IMR-90 (cell line): ENCODE measurements at regions not wholly inside any gene's neighbourhood (a gene's known extent, or its start where the extent isn't known, plus 50 kb on each side); places are given as distances from the start of the nearest gene placed in this dataset.

Experiments
- ATAC-seq: fragments of 200-7000 bp; cut with Tn5 transposase; 2 replicates; pipeline ENCODE4 v1.9.1; 2020; ENCODE audit warnings: low read depth, mild to moderate bottlenecking, moderate library complexity
- BruUV-seq: library from RNA; stranded (reverse); fragments of 400-500 nt; replicated peaks from 2 replicates; lab custom pipeline; 2021; lab: Mats Ljungman, UMichigan
- CTCF ChIA-PET: fragments of 300-600 bp; formaldehyde crosslinking; extraction: SDS; loops from one replicate; lab custom pipeline; 2021; ENCODE audit warnings: antibody characterized with exemption; lab: Yijun Ruan, JAX
- POLR2A ChIA-PET: fragments of 300-600 bp; sonication (Branson Sonifier 250); formaldehyde crosslinking; loops from one replicate; lab custom pipeline; 2022; ENCODE audit warnings: antibody characterized with exemption; ENCODE audit not compliant: unreplicated experiment; lab: Charles Lee
- DNase-seq: peaks from one replicate; pipeline ENCODE4 v3.0.0; 2013
- H2AFZ ChIP-seq: replicated peaks from 2 replicates; pipeline ENCODE3; 2013; ENCODE audit warnings: low read length, mild to moderate bottlenecking; ENCODE audit not compliant: poor library complexity
- H2AK5ac ChIP-seq: 2 replicates; pipeline ENCODE4 v1.6.1; 2013; ENCODE audit warnings: low read depth, low read length, inconsistent platforms
- H2AK9ac ChIP-seq: replicated peaks from 2 replicates; pipeline ENCODE3; 2013; ENCODE audit warnings: mild to moderate bottlenecking, low read depth, low read length, moderate library complexity; ENCODE audit not compliant: poor library complexity
- H2BK120ac ChIP-seq: 2 replicates; pipeline ENCODE4 v1.6.1; 2013; ENCODE audit warnings: low read depth, low read length, inconsistent platforms
- H2BK15ac ChIP-seq: 3 replicates; pipeline ENCODE4 v1.6.1; 2013; ENCODE audit warnings: low read depth, low read length, inconsistent platforms
- H2BK20ac ChIP-seq: 2 replicates; pipeline ENCODE4 v1.6.1; 2013; ENCODE audit warnings: low read depth, mild to moderate bottlenecking, inconsistent platforms, low read length, moderate library complexity
- H2BK5ac ChIP-seq: 2 replicates; pipeline ENCODE4 v1.6.1; 2013; ENCODE audit warnings: mild to moderate bottlenecking, low read depth, low read length, inconsistent platforms; ENCODE audit not compliant: poor library complexity, severe bottlenecking
- H3K14ac ChIP-seq: replicated peaks from 2 replicates; pipeline ENCODE4 v1.6.1; 2013; ENCODE audit warnings: low read depth, low read length, inconsistent platforms
- H3K18ac ChIP-seq: 2 replicates; pipeline ENCODE4 v1.6.1; 2013; ENCODE audit warnings: low read depth, low read length, control low read depth
- H3K23ac ChIP-seq: 2 replicates; pipeline ENCODE4 v1.6.1; 2013; ENCODE audit warnings: low read depth, low read length, inconsistent platforms
- H3K27ac ChIP-seq: 2 replicates; pipeline ENCODE4 v1.5.1; 2013; ENCODE audit warnings: mild to moderate bottlenecking, control low read depth, low read length; ENCODE audit not compliant: insufficient read depth
- H3K27me3 ChIP-seq: 2 replicates; pipeline ENCODE4 v1.6.1; 2013; ENCODE audit warnings: low read length; ENCODE audit not compliant: control insufficient read depth, insufficient read depth
- H3K36me3 ChIP-seq: 2 replicates; pipeline ENCODE4 v1.6.1; 2013; ENCODE audit warnings: low read length, mixed read lengths; ENCODE audit not compliant: control insufficient read depth, insufficient read depth
- H3K4ac ChIP-seq: 2 replicates; pipeline ENCODE4 v1.6.1; 2013; ENCODE audit warnings: low read depth, low read length, inconsistent platforms
- H3K4me1 ChIP-seq: 2 replicates; pipeline ENCODE4 v1.6.1; 2013; ENCODE audit warnings: low read length, mixed read lengths; ENCODE audit not compliant: control insufficient read depth, insufficient read depth
- H3K4me2 ChIP-seq: 2 replicates; pipeline ENCODE4 v1.6.1; 2013; ENCODE audit warnings: low read depth, mild to moderate bottlenecking, control low read depth, low read length, moderate library complexity
- H3K4me3 ChIP-seq: 2 replicates; pipeline ENCODE4 v1.5.1; 2013; ENCODE audit warnings: low read depth, mild to moderate bottlenecking, control low read depth, low read length, moderate library complexity; ENCODE audit not compliant: insufficient read depth
- H3K56ac ChIP-seq: 2 replicates; pipeline ENCODE4 v1.6.1; 2013; ENCODE audit warnings: low read length, inconsistent platforms; ENCODE audit not compliant: insufficient read depth; ENCODE audit errors: extremely low read depth
- H3K79me1 ChIP-seq, 2 experiments: 2 replicates each; pipeline ENCODE4 v1.6.1; 2013; ENCODE audit warnings: low read length in 2 of 2, inconsistent platforms in 1 of 2, low read depth in 1 of 2
- H3K9ac ChIP-seq: 2 replicates; pipeline ENCODE4 v1.6.1; 2013; ENCODE audit warnings: low read depth, low read length, control low read depth
- H3K9me1 ChIP-seq: 2 replicates; pipeline ENCODE4 v1.6.1; 2013; ENCODE audit warnings: low read length, inconsistent platforms; ENCODE audit not compliant: insufficient read depth
- H3K9me3 ChIP-seq: 2 replicates; pipeline ENCODE4 v1.6.1; 2013; ENCODE audit warnings: low read length; ENCODE audit not compliant: control insufficient read depth, insufficient read depth
- H4K20me1 ChIP-seq: 2 replicates; pipeline ENCODE4 v1.6.1; 2013; ENCODE audit warnings: low read length, inconsistent platforms; ENCODE audit not compliant: insufficient read depth
- H4K5ac ChIP-seq: 2 replicates; pipeline ENCODE4 v1.6.1; 2013; ENCODE audit warnings: mild to moderate bottlenecking, low read depth, low read length, control low read depth
- H4K8ac ChIP-seq, 2 experiments: 2 replicates each; pipeline ENCODE4 v1.6.1; 2013; ENCODE audit warnings: low read depth in 2 of 2, low read length in 2 of 2, control low read depth in 1 of 2, inconsistent platforms in 1 of 2
- H4K91ac ChIP-seq: 2 replicates; pipeline ENCODE4 v1.6.1; 2013; ENCODE audit warnings: low read depth, low read length, inconsistent platforms; ENCODE audit not compliant: insufficient read depth
- MAZ ChIP-seq: IDR thresholded peaks from 2 replicates; pipeline ENCODE4 v1.6.1; 2012; ENCODE audit warnings: low read depth, mild to moderate bottlenecking, low read length, improper control_type of control experiment, moderate library complexity, borderline replicate concordance
- MXI1 ChIP-seq: IDR thresholded peaks from 2 replicates; pipeline ENCODE4 v1.6.1; 2012; ENCODE audit warnings: low read depth, mild to moderate bottlenecking, low read length, moderate library complexity, borderline replicate concordance
- NFE2L2 ChIP-seq: fragments of 150-350 bp; IDR thresholded peaks from 2 replicates; pipeline ENCODE4 v1.6.1; 2016; ENCODE audit warnings: low read depth, mild to moderate bottlenecking, low read length
- POLR2A ChIP-seq: IDR thresholded peaks from 2 replicates; pipeline ENCODE4 v1.6.1; 2012; ENCODE audit warnings: mild to moderate bottlenecking, low read depth, low read length
- RCOR1 ChIP-seq: IDR thresholded peaks from 2 replicates; pipeline ENCODE4 v1.6.1; 2012; ENCODE audit warnings: mild to moderate bottlenecking, low read length, improper control_type of control experiment; ENCODE audit not compliant: insufficient replicate concordance
- RFX5 ChIP-seq: IDR thresholded peaks from 2 replicates; pipeline ENCODE4 v1.8.0; 2012; ENCODE audit warnings: low read depth, mild to moderate bottlenecking, low read length, moderate library complexity
- SMC3 ChIP-seq: fragments of 150-350 bp; IDR thresholded peaks from 2 replicates; pipeline ENCODE4 v1.6.1; 2016; ENCODE audit warnings: low read depth, mild to moderate bottlenecking, antibody characterized with exemption, low read length, moderate library complexity
- WGBS, 2 experiments: methylation state at CpG; one replicate each; pipeline versions ENCODE4 v1.1.5 to v1.1.7; 2013; ENCODE audit warnings: missing lambda C conversion rate in 2 of 2; ENCODE audit not compliant: insufficient read length in 1 of 2; ENCODE audit errors: extremely low coverage in 2 of 2; 5-methylcytosine and 5-hydroxymethylcytosine counted together
- dilution Hi-C: fragments of 300-500 bp; cut with HindIII; formaldehyde crosslinking; loops from one replicate; pipeline ENCODE4 v1.14.3; 2018; ENCODE audit warnings: low sequenced_read_pairs; ENCODE audit not compliant: unreplicated experiment
- in situ Hi-C: fragments of 300-500 bp; cut with MboI; formaldehyde crosslinking; loops from 3 replicates; pipeline ENCODE4 v1.14.3; 2019; ENCODE audit warnings: low sequenced_read_pairs, inconsistent platforms, mixed read lengths
- intact Hi-C: fragments of 100-400 bp; cut with micrococcal nuclease; formaldehyde crosslinking; loops from 2 replicates; pipeline ENCODE4 v1.10.0; 2022
- TF ChIP-seq, protein P1 (sequence below): conservative IDR thresholded peaks from 2 replicates; pipeline ENCODE4 v1.5.1; 2012; ENCODE audit warnings: mild to moderate bottlenecking, low read depth, low read length, improper control_type of control experiment
- TF ChIP-seq, protein P2 (sequence below): fragments of 150-350 bp; IDR thresholded peaks from 2 replicates; pipeline ENCODE4 v1.6.1; 2016; ENCODE audit warnings: low read depth, mild to moderate bottlenecking, low read length, moderate library complexity, borderline replicate concordance

DNA sequence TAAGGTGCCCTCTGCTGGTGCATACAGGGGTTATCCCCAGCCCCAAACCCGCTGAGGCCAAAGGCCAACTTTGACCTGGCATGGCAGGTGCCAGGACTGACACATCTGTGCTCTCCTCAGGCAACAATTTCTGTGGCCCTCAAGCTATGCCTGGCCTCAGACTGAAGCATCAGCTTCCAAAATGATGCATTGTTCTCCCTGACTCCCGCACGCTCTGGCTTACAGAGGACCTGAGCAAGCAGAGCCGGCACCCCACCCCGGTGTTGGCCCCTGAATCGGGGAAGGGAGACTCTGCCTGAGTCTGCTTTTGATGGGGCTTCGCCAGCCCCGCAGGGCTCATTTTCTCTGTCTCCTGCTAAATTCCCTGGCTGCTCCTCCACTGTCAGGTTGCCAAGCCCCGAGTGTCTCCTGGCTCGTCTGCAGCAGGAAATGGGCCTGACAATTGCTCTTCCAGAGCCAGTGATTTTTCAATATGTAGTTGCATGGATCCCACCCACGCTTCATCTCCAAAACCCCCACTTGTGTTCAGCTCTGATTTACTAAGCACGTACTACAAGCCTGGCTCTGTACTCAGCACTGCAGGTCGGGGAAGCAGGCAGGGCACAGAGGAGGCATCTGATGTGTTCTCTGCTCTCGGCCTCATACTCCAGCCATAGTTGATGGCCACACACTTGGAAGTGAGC is 126.1 kb downstream of the SLC38A6 start:
- ATAC-seq: no peak
- Histone ChIP-seq H4K20me1 (no peaks in the 10 kb centered on the region), H3K27ac (peak overlapping the region; percentile 15), H2AK5ac (peak overlapping the region; percentile 91), H3K9me3 (no peaks in the 10 kb centered on the region), H3K14ac (peak overlapping the region; percentile 82), H2AK9ac (peak overlapping the region; percentile 30), H2AFZ (peak overlapping the region; percentile 81), H4K8ac (peak overlapping the region; percentile 44 to 83; a peak in 3 of 4 replicates), H3K79me1 (peaks cover 0 to 17% of the 10 kb centered on the region in 2 experiments; a peak in 2 of 4 replicates), H3K4me3 (no peak overlapping the region), H2BK15ac (peak overlapping the region; percentile 95; the same call in 2 of the 3 replicates), H3K36me3 (peaks cover 1% of the 10 kb centered on the region; the same call in 1 of the 2 replicates), H3K9ac (no peak overlapping the region), H3K23ac (peak overlapping the region; percentile 55), H3K27me3 (no peaks in the 10 kb centered on the region), H4K91ac (peak overlapping the region; percentile 87), H3K56ac (peak overlapping the region; percentile 19; the same call in 1 of the 2 replicates), H3K9me1 (peaks cover 51% of the 10 kb centered on the region), H2BK5ac (peak overlapping the region; percentile 7), H3K4me1 (peaks cover 40% of the 10 kb centered on the region), H3K18ac (peak overlapping the region; percentile 40), H3K4me2 (no peak overlapping the region), H4K5ac (peak overlapping the region; percentile 76), H2BK120ac (peak overlapping the region; percentile 92), H2BK20ac (peak overlapping the region; percentile 91), H3K4ac (peak overlapping the region; percentile 86)
- in situ Hi-C loops (no loop called here), intact Hi-C loops (no loop called here), dilution Hi-C loops (no loop called here)
- TF ChIP-seq MXI1: no peak
- no peak for TF ChIP-seq SMC3
- no peak for TF ChIP-seq POLR2A
- TF ChIP-seq, protein P1, sequence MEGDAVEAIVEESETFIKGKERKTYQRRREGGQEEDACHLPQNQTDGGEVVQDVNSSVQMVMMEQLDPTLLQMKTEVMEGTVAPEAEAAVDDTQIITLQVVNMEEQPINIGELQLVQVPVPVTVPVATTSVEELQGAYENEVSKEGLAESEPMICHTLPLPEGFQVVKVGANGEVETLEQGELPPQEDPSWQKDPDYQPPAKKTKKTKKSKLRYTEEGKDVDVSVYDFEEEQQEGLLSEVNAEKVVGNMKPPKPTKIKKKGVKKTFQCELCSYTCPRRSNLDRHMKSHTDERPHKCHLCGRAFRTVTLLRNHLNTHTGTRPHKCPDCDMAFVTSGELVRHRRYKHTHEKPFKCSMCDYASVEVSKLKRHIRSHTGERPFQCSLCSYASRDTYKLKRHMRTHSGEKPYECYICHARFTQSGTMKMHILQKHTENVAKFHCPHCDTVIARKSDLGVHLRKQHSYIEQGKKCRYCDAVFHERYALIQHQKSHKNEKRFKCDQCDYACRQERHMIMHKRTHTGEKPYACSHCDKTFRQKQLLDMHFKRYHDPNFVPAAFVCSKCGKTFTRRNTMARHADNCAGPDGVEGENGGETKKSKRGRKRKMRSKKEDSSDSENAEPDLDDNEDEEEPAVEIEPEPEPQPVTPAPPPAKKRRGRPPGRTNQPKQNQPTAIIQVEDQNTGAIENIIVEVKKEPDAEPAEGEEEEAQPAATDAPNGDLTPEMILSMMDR: 0 out of 2 replicates have a peak, but pooled peaks have one; percentile 14
- no peak for TF ChIP-seq MAZ
- TF ChIP-seq RCOR1: no peak
- no peak for TF ChIP-seq NFE2L2
- no peak for TF ChIP-seq RFX5
- TF ChIP-seq, protein P2, sequence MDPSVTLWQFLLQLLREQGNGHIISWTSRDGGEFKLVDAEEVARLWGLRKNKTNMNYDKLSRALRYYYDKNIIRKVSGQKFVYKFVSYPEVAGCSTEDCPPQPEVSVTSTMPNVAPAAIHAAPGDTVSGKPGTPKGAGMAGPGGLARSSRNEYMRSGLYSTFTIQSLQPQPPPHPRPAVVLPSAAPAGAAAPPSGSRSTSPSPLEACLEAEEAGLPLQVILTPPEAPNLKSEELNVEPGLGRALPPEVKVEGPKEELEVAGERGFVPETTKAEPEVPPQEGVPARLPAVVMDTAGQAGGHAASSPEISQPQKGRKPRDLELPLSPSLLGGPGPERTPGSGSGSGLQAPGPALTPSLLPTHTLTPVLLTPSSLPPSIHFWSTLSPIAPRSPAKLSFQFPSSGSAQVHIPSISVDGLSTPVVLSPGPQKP: no peak
- CTCF ChIA-PET: interaction anchor here (1.0 kb wide), 1 partner anchor 40 kb away, joined by 6 read pairs; no protein-coding TSS in a partner anchor
- no peak for DNase-seq
- POLR2A ChIA-PET: no interaction called here
- 48% methylated on average over 8 of the region's 14 CpGs; no CpG with 5 or more reads in 1 of the 2 experiments for WGBS, 2 experiments
- BruUV-seq: no TSS peak
